Adrenal gland (tissue), 9 donors: ENCODE measurements at regions not wholly inside any gene's neighbourhood (a gene's known extent, or its start where the extent isn't known, plus 50 kb on each side); places are given as distances from the start of the nearest gene placed in this dataset.

Source experiments
- DNase-seq, 7 donors: peaks; one replicate each; pipeline ENCODE4 v3.0.0-alpha.2; 2019 to 2020
- H3K27ac ChIP-seq, 5 donors: fragments of 200-600 bp; sonication (generic) in 4 of 5; 1 replicate in 3 of 5; 2 replicates in 2 of 5; pipeline versions ENCODE4 v1.5.1 to v1.8.0; 2016 to 2020; ENCODE audit warnings: mild to moderate bottlenecking in 1 of 5
- H3K27me3 ChIP-seq: fragments of 200-600 bp; 2 replicates; pipeline ENCODE4 v1.8.0; 2021
- H3K36me3 ChIP-seq, 2 donors: fragments of 200-600 bp; replicated peaks in 1 of 2; 1 replicate in 1 of 2; 2 replicates in 1 of 2; pipeline versions ENCODE4 v1.5.1 to v1.8.0; 2018 to 2022
- H3K4me1 ChIP-seq, 2 donors: fragments of 200-600 bp; replicated peaks in 1 of 2; 1 replicate in 1 of 2; 2 replicates in 1 of 2; pipeline versions ENCODE4 v1.5.1 to v1.8.0; 2018 to 2021
- H3K4me3 ChIP-seq, 4 donors: fragments of 200-600 bp; sonication (generic) in 3 of 4; one replicate each; pipeline ENCODE4 v1.5.1; 2016 to 2018
- H3K9me3 ChIP-seq, 3 donors: fragments of 200-600 bp; sonication (generic) in 1 of 3; replicated peaks in 1 of 3; 1 replicate in 2 of 3; 2 replicates in 1 of 3; pipeline versions ENCODE4 v1.5.1 to v1.8.0; 2016 to 2021
- CTCF ChIP-seq, 6 experiments: fragments of 450-650 bp in 4 of 6; fragments of 200-600 bp in 2 of 6; sonication (generic) in 1 of 6; IDR thresholded peaks; 1 replicate in 5 of 6; 2 replicates in 1 of 6; pipeline versions ENCODE4 v1.5.1 to v1.8.0; 2016 to 2021; ENCODE audit warnings: antibody characterized with exemption in 6 of 6, mild to moderate bottlenecking in 2 of 6, moderate library complexity in 1 of 6
- POLR2A ChIP-seq, 2 donors: fragments of 450-650 bp; IDR thresholded peaks; one replicate each; pipeline ENCODE4 v1.6.1; 2017; ENCODE audit warnings: antibody characterized with exemption in 2 of 2, mild to moderate bottlenecking in 2 of 2, moderate library complexity in 1 of 2
- WGBS, 4 donors: extraction: QIAGEN DNeasy Blood & Tissue Kit in 2 of 4; methylation state at CpG; one replicate each; pipeline versions ENCODE4 v1.1.5 to v1.1.7; 2013 to 2017; 5-methylcytosine and 5-hydroxymethylcytosine counted together
- intact Hi-C, 2 donors: fragments of 100-400 bp; cut with DNase I; formaldehyde crosslinking; loops; one replicate each; pipeline versions ENCODE4 v1.14.1 to v1.15.0; 2022 to 2023
- donor health status: healthy with polysubstance abuse.
- donor health status: Bipolar disorder and iron deficiency.
- donor health status: DM: yes; HTN: yes; CAD: no.
- donor health status: DM: no; HTN: no; CAD: no.
- donor health status: DM: no; HTN: no; CAD: no.

GRCh38 chr6:164006459-164006858 is 591.9 kb downstream of the QKI start:
- Histone ChIP-seq H3K9me3 (no peaks in the 10 kb centered on the region), H3K36me3 (no peaks in the 10 kb centered on the region), H3K27ac (no peak overlapping the region), H3K4me3 (no peak overlapping the region), H3K27me3 (no peaks in the 10 kb centered on the region), H3K4me1 (no peaks in the 10 kb centered on the region)
- no peak for DNase-seq
- no peak for TF ChIP-seq CTCF (IDR thresholded peaks at IDR 0.05)
- no peak for TF ChIP-seq POLR2A (IDR thresholded peaks at IDR 0.05)
- intact Hi-C loops: no loop called here
- WGBS, 4 donors: 88 to 91% (median 90%) methylated on average over 6 of the region's 6 CpGs

- intact Hi-C loops: no loop called here
- no peak overlapping the region for H3K27ac ChIP-seq
- 55 to 72% (median 59%) methylated on average over 4 of the region's 4 CpGs for WGBS, 4 donors
- H3K36me3 ChIP-seq: no peaks in the 10 kb centered on the region
- no peaks in the 10 kb centered on the region for H3K4me1 ChIP-seq
- no peaks in the 10 kb centered on the region for H3K9me3 ChIP-seq
- H3K27me3 ChIP-seq: no peaks in the 10 kb centered on the region
- no peak overlapping the region for H3K4me3 ChIP-seq
- no peak for TF ChIP-seq CTCF (IDR thresholded peaks at IDR 0.05)
- no peak for TF ChIP-seq POLR2A (IDR thresholded peaks at IDR 0.05)
- DNase-seq: no peak
These were observed 590.6 kb downstream of the QKI start for GRCh38 chr6:164005004-164005711.

GRCh38 chr6:164000276-164000675 is 585.8 kb downstream of the QKI start:
- Histone ChIP-seq H3K4me1 (no peaks in the 10 kb centered on the region), H3K36me3 (no peaks in the 10 kb centered on the region), H3K4me3 (no peak overlapping the region), H3K9me3 (no peaks in the 10 kb centered on the region), H3K27ac (no peak overlapping the region), H3K27me3 (no peaks in the 10 kb centered on the region)
- TF ChIP-seq POLR2A (IDR thresholded peaks at IDR 0.05) (no peak), CTCF (IDR thresholded peaks at IDR 0.05) (no peak)
- no peak for DNase-seq
- WGBS, 4 donors: 82 to 91% (median 88%) methylated on average over 4 of the region's 4 CpGs
- intact Hi-C loops: no loop called here

GRCh38 chr6:163999475-164000125 is 585.1 kb downstream of the QKI start:
- no peak overlapping the region for H3K4me3 ChIP-seq
- no peaks in the 10 kb centered on the region for H3K27me3 ChIP-seq
- no peak for DNase-seq
- H3K4me1 ChIP-seq: no peaks in the 10 kb centered on the region
- no peaks in the 10 kb centered on the region for H3K36me3 ChIP-seq
- H3K27ac ChIP-seq: no peak overlapping the region
- intact Hi-C loops: no loop called here
- WGBS, 4 donors: 60 to 79% (median 63%) methylated on average over 10 of the region's 10 CpGs
- TF ChIP-seq CTCF (IDR thresholded peaks at IDR 0.05) (no peak), POLR2A (IDR thresholded peaks at IDR 0.05) (no peak)
- H3K9me3 ChIP-seq: no peaks in the 10 kb centered on the region
